ENCODE measurements at regions not wholly inside any gene's neighbourhood (a gene's known extent, or its start where the extent isn't known, plus 50 kb on each side); places are given as distances from the start of the nearest gene placed in this dataset.

GRCh38 chr2:44879269-44880124 is 62.0 kb upstream of the SIX3 start:
- DNase-seq = no peak

GRCh38 chr2:44880125-44880483 is 61.4 kb upstream of the SIX3 start:
- DNase-seq = no peak

GRCh38 chr2:44881856-44882255 is 59.6 kb upstream of the SIX3 start:
- DNase-seq = no peak

- no peak for DNase-seq
Measured at GRCh38 chr2:44883356-44883755, 58.1 kb upstream of the SIX3 start.

GRCh38 chr2:44884231-44884630 is 57.3 kb upstream of the SIX3 start:
- no peak for DNase-seq

- DNase-seq = no peak
Measured at GRCh38 chr2:44884677-44885076, 56.8 kb upstream of the SIX3 start.

- no peak for DNase-seq
Measured at GRCh38 chr2:44886414-44886813, 55.1 kb upstream of the SIX3 start.

- DNase-seq = no peak
Measured at GRCh38 chr2:44889096-44889495, 52.4 kb upstream of the SIX3 start.
